GDM1 (cell line): ENCODE measurements at regions not wholly inside any gene's neighbourhood (a gene's known extent, or its start where the extent isn't known, plus 50 kb on each side); places are given as distances from the start of the nearest gene placed in this dataset.
"Not testable (repeated sequence)": the region's sequence is repeated elsewhere in the genome, so short reads cannot be mapped to it uniquely, and the experiment has no call there.

Source experiments
- DNase-seq: peaks from one replicate; lab custom pipeline; 2025; lab: John Stamatoyannopoulos, UW

DNA sequence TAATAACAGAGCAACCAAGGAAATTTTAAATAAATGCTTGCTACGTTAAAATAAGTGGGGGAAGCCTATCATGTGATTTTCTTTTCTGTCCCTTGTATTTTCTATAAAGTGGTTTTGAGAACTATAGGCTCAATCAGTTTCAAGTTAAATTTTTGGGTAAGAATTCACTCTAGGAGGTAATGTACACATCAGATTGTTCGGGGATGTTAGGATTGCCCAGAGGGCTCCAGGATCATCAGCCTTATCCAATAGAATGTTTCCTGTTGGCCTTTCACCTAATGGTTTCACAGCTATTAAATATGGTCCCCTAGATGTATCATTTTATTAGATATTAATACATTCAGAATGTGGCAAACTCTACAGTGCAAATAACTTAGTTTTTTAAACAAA, 438.4 kb upstream of the NPVF start:
- no peak for DNase-seq

DNA sequence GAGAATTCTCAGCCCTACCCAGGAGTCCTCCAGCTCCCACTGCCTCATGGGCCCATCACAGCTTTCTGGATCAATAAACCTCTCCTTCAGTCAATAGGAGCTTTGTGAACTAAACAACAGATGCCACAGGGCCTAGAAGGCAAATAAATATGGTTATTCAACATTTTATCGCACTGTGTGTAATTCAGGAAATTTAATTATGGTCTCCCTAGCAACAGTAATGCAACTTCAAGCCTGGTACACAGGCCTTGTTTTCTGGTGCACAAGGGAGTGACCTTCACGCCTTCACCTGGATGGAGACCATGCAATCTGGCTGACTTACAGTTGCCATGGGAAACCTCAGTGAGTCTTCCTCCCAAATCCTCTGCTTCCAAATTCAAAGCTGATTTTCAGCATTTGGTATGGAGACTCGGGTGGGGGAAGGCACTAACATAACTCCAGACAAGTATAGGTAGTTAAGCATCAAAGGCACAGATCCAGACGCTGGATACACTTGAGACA, 441.0 kb upstream of the NPVF start:
- no peak for DNase-seq

GRCh38 chr7:25669961-25670841, 441.9 kb upstream of the NPVF start:
- no peak for DNase-seq

- no peak for DNase-seq
Observed at GRCh38 chr7:25671111-25671510, 442.8 kb upstream of the NPVF start.

GRCh38 chr7:25672496-25672895, 444.2 kb upstream of the NPVF start:
- DNase-seq = no peak

- DNase-seq = no peak
Observed at GRCh38 chr7:25675789-25676474, 447.6 kb upstream of the NPVF start.

DNA sequence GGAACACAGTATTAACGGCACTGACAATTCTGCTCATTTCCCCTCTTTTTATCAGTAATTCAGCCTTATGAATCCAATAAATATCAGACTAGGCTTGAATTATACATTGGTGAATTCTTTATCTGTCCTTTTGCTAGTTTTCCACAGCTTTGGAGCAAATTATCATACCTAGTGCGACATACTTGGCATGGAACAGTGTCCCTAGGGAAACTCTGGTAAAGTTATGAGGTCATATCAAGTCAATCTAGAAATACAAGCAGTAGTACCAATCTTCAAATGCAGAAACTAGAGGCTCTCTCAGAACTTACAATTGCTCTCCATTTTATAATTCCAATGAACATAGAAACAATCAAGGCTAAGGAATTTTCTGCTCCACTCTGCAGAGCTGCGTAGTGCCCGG, 449.3 kb upstream of the NPVF start:
- no peak for DNase-seq

DNA sequence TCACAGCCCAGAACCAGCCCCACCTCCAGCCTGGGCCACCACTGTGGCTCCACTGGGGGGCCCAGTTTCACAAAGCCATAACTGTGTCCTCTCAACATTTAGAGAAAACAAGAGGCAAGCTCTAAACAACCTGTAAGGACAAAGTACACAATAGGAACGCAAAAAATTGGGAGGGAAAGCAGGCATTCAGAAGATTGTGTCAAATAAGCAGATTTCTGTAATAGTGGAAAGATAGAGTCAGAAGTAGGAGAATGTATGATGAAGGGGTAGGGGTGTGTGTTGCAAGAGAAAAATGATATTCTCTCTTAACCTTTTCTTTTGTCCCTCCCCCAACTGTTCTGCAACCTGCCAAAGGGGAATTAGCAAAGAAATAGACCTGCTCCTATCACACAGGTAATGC, 449.9 kb upstream of the NPVF start:
- no peak for DNase-seq

DNA sequence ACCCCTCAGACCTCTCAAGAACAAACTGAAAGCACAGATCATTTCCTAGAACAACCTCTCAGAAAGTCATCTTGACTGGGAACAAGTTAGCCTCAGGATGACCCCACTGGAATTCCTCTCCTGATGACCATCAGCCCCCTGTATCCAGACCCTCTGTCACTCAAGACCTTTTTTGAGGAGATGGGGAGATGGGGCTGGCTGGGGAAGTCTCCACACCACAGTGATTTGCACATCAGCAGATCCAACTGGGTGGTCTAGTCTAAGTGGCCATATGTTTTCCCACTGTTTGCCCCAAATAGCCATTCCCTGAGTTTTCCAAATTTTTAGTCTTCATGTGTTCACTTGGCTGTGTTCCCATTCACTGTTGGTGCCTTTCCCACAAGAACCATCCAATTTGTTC, 452.4 kb upstream of the NPVF start:
- DNase-seq = no peak

DNA sequence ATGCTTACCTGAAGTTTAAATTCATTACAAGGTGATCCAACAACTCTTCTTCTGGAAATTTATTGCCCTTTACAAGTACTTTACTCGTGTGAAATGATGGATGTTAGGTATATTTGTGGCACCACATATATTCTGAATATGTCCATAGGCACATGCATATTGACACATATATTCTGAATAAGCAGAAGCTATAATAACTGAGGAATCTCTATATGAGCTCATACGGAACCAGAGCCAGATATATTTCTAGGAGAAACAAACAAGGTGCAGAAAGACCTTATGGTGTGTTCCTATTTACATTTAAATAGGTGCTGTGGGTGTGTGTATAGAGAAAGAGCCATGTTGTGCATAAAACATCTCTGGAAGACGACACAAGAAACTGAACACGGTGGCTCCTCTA, 456.1 kb upstream of the NPVF start:
- no peak for DNase-seq

- no peak for DNase-seq
Observed at GRCh38 chr7:25686493-25686892, 458.2 kb upstream of the NPVF start.

GRCh38 chr7:25694211-25694610, 457.8 kb upstream of the NFE2L3 start:
- DNase-seq = no peak

DNA sequence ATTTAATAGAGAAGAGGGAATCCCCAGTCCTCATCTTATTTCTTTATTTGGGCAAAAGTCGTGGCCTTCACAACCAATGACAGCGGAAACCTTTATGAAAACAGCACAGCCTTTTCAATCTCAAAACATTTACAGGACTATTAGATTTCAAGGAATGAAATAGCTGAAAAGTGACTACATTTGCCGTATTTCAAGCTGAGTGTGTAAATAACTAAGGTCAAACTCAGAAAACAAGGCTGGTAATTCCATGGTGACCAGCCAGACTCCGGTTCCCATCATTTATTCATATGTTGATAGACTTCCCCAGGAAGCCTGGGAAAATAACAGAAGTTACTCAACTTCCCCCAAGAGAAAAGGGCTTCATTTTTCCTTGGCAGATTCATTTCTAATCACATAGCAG, 457.3 kb upstream of the NFE2L3 start:
- DNase-seq = no peak

DNA sequence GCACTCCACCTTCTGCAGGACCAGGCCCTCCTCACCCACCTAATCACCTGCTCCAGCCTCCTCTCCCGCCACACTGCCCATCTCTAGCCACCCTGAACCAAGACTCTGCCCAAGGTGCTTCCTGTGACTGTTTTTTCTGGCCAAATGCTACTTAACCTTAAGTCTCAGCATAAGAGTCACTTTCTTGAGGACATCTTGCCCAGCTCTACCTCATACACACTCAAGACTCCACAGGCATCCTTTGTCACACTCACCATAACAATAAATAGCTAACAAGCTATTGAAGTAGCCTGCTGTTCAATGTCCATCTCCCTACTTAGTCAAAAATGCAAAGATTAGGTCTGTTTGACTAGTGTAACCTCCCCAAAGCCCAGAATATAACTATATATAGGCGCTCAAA, 455.4 kb upstream of the NFE2L3 start:
- DNase-seq = no peak

GRCh38 chr7:25698451-25699113, 453.4 kb upstream of the NFE2L3 start:
- no peak for DNase-seq

GRCh38 chr7:25700141-25700540, 451.9 kb upstream of the NFE2L3 start:
- not testable (repeated sequence) for DNase-seq

DNA sequence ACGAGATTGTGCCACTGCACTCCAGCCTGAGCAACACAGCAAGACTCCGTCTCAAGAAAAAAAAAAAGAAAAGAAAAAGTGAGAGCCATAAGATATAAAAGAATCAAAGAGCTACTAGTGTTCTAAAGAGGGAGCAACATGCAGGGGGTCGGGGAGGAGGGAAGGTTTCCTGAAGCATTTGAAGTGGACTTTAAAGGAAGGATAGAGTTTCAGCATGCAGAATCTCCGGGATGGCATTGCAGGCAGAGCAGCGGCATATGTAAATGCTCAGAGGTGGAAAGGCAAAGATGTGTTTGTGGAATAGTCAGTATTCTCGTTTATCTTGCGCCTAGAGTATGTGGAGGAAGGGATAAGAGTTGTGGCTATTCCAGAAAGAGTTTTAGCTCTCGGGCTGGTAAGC, 447.6 kb upstream of the NFE2L3 start:
- no peak for DNase-seq

DNA sequence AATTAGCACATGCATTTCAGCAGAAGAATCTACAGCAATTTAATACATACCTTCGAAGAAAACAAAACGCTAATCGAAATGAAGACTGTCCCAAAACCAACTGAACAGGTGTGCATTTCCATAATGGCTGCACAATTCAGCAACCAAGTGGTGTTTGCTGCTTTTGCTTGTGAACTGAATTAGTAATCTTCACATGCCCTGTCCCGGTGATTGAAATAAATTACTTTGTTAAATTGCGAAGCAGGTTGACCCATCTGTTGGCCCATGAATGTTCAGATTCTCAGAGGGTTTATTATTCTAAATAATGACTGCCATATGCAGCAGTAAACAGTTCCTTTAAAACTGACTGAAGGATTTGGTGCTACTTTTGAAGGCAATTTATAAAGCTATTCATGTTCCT, 445.2 kb upstream of the NFE2L3 start:
- DNase-seq = no peak

- no peak for DNase-seq
Observed at GRCh38 chr7:25707768-25708620, 444.0 kb upstream of the NFE2L3 start.

GRCh38 chr7:25710959-25711358, 441.0 kb upstream of the NFE2L3 start:
- DNase-seq = no peak

DNA sequence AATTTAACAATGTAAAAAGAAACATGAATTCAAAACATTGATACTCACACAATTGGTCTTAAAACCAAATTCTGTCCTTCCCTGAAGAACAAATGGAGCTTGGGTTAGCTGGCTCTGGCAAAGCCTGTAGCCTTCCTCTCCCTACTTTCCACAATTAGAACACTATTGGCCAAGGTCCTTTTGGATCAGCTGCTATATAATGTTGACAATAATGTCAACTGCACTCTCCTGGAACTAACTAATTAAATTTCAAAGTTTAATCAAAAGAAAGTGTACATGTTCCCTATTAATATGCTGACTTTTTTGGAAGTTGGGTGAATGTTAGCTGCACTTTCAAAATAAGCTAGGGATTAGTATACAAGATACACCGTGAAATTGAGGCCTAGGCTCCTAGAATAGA, 440.1 kb upstream of the NFE2L3 start:
- DNase-seq = no peak

DNA sequence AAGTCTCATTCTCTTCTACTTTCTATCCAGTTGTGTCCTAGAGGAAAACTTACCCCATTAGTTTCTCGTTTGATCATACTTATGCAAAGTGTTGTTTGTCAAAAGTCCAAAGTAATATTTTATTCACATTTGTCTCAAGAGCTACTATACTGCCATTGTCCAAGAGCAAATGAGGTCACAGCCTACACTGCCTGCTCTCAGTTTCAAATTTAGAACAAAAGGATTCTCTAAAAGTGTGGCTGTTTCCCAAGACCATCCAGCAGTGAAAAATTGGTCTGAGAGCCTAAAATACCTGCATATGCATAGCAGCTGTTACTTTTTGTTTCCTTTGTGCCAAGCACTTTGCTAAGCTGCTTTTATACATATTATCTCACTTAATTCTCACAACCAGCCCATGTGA, 439.5 kb upstream of the NFE2L3 start:
- no peak for DNase-seq
